ENCODE measurements at regions not wholly inside any gene's neighbourhood (a gene's known extent, or its start where the extent isn't known, plus 50 kb on each side); places are given as distances from the start of the nearest gene placed in this dataset.

DNA sequence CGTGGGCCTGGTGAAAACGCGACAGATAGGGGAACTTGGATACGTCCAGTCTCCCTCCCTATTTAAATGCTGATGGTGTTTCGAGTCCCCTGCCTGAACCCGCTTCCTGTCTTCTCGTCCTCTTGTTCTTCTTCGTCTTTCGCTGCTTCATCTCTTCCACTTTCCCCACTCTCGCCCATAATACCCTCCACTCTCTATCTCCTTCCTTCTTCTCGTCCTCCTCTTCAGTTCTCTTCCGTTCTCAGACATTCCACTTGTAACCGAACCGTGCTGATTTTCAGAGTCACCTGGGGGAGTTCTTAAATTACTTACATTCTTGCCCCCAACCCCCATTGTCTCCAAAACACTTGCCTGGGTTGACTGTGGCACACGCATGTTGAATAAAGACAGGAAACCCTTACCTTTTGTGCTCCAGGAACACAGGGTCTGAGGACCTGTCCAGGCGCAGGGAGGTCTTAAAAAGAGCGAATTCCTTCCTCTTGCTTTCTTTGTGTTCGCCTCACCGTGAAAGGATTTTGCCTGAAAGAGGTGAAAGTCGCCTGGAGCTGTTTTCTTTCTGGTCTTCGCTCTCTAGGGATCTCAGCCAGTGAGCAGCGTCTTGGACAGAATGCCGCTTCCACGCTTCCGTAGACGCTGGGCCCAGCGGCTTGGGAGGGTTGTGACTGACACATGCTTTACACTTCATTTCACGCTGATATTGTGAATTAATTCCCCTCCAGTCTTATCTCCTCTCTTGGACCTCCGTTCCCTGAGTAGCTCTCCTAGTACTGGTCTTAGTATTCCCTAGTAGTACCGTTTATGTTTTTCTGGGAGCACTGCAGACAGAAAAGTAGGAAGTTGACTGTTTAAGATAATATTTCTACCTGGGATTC is 184.0 kb downstream of the GPX5 start:
- DNase-seq = no peak

DNA sequence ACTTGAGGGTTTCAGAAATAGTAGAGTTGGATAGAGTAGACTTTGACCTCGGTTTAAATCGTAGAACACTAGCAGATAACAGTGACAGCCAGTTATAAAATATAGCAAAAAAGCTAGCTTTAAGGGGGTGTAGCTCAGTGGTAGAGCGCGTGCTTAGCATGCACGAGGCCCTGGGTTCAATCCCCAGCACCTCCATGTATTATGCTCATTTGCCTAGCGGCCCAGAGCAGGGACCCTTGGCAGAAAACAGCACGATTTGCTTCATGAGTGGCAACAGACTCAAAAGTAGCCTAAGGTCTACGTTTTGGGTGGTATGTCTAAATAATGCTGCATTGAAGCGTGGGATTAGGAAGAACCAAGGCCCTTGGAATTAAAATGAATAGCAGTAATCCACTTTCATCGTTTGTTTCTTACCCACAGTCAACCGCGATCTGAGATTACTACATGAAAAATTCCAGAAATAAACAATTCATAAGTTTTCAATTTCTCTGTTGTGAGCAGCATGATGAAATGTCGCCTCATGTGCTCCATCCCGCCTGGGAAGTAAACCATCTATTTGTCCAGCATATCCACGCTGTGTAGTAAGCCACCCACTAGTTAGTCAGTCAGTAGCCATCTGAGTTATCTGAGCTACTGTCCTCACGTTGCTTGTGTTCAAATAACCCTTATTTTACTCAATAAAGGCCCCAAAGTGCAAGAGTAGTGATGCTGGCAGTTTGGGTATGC is 184.9 kb downstream of the GPX5 start:
- DNase-seq = no peak

DNA sequence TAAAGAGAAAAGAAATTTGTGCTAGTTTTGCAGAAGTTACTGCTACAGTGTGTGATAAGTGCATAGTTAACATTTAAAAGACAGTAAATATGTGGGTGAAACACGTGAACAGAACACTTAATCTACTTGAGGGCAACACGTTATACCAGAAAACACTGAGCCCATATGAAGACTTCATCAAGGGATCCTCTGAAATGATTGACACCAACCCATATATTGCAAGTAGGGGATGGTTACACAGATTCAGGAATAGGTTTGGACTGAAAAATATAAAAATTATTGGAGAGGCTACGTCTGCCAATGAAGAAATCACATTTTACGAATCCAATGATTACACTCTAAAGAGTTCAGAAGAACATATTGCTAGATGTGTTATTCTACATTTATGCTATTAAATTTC is 185.6 kb downstream of the GPX5 start:
- no peak for DNase-seq

DNA sequence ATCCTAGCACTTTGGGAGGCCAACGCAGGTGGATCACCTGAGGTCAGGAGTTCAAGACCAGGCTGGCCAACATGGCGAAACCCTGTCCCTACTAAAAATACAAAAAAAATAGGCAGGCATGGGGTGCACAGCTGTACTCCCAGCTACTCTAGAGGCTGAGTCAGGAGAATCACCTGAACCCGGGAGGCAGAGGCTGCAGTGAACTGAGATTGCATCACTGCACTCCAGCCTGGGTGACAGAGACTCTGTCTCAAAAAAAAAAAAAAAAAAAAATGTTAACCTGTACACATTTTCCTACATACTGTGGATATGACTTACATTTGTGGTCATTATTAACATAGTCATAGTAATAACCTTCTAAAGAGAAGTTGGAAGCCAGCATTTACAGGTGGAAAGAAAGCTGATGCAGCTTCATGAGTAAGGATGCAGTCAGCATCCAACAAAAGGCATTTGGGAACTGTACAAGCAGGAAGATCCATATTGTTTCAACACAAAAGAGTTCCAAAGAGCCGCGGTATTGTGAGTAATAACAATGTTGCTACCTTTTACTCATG is 186.2 kb downstream of the GPX5 start:
- DNase-seq = no peak

DNA sequence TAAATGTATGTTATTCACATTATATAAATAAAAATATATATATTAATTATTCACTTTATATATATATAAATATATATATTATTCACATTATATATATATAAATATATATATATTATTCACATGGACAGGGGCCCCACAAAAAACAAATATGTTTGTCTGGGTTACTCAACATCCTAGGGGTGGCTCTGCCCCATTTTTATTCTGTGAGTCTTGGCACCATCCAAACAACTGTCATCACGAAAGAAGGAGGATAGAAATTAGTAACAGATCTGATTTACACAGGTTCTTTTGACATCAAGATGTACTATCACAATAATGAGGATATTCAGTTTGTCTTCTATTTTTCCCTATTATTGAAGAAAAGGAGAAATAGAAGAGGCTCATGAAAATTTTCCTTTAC is 187.3 kb downstream of the GPX5 start:
- no peak for DNase-seq

DNA sequence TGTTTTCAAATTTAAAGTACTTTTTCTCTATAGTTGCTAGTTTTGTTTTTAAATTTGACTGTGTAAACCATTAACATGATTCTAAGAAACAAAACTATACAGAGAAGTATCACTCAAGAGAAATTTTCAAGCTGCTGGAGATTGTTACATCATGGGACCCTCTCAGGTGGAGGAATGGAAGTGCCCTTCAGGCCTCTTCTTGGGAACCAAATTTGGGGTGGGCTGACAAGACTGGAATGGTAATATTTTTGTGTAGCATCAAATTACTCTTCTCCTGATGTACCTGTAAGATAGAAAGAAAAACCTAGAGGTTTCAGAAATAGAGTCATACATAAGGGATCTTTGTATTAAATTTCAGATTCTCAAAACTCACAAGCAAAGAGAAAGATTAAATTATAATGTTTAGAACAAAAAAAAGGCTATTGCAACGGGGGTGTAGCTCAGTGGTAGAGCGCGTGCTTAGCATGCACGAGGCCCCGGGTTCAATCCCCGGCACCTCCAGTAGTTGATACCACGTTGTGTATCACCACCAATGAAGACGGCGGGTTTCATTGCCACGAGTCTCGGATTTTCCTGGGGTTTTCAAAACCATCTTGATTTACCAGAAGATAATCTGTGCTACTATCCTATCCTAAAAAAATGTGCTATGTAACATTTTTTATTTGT is 193.7 kb downstream of the GPX5 start:
- no peak for DNase-seq

DNA sequence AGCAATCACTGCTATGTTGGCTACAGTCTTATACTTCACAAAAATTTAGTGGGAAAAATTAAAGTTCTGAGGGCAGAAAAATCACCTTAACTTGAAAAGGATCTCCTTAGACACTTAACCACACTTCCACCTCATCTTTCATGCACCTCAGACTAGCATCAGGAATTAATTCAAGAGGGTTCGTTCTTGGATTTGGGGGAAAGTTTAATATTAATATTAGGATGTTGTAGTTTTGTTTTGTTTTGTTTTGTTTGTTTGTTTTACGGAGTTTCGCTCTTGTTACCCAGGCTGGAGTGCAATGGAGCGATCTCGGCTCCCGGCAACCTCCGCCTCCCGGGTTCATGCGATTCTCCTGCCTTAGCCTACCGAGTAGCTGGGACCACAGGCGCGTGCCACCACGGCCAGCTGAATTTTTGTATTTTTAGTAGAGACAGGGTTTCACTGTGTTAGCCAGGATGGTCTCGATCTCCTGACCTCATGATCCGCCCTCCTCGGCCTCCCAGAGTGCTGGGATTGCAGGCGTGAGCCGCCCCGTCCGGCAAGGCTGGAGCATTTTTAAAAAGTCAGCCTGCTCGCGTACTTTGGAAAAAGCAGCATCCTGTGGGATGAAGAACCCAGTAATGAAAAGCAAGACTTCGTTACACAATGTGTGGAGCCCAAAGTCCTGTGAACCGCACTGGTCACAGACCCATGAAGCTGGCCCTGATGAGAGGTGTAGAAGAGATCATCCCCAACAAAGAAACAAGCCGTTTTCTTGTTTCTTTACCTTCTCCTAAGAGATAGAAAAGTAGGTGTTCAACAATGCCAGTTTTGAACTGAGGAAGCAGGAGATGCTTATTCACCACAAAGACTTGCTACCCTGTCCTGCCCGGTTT is 194.9 kb downstream of the GPX5 start:
- DNase-seq = no peak

DNA sequence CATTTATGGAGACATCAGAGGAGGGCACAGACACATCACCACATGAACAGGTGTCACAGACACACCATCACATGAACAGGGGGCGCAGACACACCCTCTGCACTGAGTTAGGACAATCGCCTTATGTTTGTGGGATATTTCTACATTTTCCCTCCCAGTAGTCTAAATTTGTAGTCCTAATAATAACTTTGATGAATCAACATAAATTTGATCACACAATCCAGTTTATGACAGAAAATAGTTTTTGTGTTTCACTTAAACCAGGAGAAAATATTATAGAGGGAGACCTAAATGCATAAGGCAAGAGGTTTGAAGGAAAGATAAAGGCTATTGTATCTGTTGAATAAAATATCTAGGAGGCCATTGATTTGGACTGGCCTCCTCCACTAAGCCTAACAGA is 195.7 kb downstream of the GPX5 start:
- DNase-seq = no peak

DNA sequence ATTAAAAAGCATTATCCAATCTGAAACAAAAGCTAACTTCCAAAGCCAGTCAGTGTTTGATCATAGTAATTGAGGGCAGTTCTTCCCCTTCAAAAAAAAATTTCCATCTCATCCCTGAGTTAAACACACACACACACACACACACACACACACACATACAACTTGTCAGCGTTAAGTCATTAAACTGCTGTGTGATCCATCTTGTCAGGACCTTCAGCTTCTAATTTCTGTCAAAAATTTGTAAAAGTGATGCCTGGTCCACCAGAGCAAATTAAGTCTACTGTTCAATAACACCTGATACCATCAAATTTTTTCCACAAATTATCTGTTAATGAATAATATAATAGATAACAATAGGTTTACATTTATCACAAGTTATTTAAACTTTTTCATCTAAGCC is 198.7 kb downstream of the GPX5 start:
- DNase-seq = no peak

DNA sequence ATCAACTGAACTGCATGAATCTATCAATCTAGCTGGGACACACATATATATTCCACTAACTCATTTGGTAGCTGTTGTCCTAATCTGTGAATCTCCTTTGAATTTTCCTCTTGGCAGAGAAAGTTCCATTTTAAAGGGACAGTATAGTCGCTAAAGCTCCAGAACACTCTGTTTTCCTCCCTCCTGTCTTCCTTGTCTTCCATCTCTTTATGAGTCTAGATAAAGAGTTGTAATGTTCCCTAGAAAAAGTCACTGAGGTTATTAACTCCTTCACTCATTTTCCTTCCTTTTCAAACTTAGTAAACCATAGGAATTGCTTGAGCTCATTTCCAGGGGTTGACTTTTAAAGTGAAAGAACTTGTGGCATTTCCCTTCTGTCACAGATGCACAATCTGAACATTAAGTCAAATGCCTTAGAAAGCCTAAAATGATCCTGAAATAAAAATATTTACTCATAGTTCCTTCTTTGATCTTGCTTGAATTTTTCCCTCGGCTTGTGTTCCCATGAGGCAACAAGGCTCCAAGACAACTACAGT is 198.4 kb downstream of the TRIM27 start:
- no peak for DNase-seq

DNA sequence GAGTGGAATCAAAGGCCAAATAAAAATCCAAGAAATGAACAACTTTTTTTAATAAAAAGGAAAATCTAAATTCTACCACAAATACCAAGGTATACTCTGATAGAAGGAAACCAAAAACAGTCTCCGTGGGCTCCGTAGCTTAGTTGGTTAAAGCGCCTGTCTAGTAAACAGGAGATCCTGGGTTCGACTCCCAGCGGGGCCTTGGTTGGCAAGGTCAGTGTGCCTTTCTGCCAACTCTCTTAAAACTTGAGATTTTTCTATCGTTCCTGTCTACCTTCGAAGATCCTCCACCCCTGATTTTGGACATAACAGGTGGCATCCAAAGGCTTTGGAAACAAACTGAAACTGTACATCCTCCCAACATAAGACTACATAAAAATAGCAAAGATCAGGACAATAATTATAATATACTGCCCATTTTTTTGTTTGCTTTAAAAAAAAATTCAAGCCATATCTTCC is 197.9 kb downstream of the TRIM27 start:
- DNase-seq = no peak

DNA sequence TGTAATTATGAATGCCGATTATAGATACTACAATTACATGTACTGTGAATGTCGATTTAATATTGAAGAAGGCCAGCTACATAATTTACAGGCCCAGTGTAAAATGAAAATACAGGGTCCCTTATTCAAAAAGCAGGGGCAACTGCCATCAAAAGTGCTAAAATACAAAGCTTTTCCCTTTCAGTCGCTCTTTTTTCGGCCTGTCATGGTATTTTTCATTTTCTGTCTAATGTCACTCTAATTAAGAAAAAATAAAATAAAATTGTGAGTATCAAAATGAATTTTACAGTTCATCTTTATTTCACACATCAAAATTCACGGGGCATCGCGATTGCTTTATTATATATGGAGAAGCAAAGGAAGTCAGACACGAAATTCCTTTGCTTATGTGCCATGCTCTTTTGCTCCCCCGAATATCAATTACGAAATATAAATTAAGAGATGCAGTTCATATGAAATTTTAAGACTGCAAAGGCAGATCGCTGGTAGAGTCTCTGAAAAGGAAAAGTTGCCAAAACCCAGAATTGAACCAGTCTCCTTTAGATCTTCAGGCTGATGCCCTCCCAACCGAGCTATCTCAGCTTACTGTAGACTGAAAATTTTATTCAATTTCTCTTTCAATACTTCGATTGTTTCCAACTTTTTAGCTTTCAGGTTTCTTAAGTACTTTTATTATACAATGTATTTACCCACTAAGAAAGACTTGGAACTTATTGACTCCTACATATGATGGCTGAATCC is 197.0 kb downstream of the TRIM27 start:
- no peak for DNase-seq

DNA sequence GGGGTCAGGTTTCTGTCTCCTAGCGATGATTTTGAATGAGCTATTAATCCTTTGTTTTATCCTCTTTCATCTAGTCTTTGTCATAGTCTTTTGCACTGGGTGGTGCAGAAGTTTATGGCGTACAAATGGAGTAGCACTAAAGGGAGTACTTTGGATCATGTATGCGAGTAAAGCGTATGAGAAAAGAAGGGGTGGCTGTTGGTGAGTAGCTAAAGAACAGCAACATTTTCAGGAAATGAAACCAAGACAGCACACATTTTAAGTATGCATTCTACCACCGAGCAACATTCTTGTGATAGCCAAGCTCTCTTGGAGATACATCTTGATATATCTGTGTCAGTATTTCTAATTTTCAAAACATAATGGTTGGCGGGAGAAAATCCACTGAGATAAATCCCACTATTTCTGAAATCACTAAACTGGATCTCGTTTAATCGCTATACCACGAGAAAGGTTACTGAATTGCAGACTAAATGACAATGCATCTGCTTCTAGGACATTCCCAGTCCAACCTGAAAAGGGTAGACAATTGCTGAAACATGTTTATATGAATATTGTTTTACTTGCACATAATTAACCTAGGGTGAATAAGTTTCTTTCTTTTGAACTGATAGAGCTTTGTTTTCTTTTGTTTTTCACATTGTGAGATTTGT is 196.1 kb downstream of the TRIM27 start:
- no peak for DNase-seq

DNA sequence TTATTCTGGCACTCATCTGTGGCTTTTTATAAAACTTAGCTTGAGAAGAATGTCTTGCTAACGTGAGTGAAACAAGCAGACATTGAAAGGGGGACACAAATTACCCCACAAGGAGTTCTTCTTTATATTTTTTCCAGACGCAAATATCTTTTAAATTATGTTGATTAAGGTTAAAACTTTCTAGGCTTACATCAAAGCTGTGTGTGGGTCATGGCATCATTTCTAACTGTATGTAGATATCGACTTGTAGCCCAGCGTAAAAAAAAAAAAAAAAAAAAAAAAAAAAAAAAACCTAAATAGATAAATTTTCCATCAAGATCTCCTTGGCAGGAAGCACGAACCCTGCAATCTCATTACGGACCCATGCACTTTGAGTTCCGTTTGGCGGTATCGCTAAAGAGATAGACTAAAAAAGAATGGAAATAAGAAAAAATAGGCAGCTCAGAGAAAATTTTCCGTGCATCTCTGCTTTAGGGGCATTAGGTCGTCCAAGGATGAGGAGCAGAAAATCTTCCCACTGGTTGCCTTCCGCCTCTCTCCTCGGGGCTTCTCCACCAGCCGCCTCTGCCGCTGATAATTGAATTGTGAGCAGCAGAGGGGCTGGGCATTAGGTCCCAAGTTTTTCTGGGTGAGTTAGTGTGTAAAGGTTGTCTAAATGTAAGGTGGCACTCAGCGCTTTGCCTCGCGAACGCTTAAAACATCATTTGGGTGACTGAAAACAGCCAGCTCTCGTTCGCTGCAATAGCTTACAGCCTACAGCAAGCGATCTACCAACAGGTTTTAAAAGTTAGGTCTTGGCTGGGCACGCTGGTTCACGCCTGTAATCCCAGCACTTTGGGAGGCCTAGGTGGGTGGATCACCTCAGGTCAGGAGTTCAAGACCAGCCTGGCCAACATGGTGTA is 194.0 kb downstream of the TRIM27 start:
- DNase-seq = no peak

DNA sequence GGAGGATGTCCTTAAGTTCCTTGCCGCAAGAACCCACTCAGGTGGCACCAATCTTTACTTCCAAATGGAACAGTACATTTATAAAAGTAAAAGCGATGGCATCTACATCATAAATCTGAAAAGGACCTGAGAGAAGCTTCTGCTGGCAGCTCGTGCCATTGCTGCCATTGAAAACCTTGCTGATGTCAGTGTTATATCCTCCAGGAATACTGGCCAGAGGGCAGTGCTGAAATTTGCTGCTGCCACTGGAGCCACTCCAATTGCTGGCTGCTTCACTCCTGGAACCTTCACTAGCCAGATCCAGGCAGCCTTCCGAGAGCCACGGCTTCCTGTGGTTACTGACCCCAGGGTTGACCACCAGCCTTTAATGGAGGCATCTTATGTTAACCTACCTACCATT is 191.7 kb downstream of the TRIM27 start:
- DNase-seq = no peak

DNA sequence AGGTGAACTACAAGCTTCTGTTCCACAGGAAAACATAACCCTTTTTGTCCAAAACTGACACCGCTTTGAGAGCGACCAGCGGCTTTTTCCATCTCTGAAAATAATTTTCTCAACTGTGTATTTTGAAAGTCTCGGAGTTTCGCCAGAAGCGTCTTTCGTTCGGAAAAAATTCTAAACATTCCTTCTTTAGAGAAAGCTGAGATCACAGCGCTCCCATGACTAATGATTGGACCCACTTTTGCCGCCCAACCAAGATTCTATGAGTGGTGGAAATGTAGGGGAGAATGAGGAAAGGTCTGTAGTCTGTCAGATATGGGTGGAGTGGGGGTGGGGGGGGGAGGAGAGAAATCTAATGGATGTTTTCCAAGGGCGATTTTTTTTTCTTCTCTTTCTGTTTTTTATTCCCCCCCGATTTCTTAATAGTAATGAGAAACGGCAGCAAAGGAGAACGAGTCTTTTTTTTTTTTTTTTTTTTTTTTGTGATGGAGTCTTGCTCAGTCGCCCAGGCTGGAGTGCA is 189.3 kb downstream of the TRIM27 start:
- DNase-seq = no peak

DNA sequence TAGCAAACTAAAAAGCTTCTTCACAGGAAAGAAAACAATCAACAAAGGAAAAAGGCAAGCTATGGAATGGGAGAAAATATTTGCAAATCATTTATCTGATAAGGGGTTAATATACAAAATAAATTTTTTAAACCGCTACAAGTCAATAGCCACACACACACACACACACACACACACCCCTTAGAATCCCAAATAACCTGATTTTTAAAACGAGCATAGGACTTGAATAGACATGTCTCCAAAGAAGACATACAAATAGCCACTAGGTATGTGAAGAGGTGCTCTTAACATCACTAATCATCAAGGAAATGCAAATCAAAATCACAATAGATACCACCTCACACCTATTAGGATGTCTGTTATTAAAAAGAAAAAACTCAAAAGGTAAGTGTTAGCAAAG is 187.7 kb downstream of the TRIM27 start:
- no peak for DNase-seq

DNA sequence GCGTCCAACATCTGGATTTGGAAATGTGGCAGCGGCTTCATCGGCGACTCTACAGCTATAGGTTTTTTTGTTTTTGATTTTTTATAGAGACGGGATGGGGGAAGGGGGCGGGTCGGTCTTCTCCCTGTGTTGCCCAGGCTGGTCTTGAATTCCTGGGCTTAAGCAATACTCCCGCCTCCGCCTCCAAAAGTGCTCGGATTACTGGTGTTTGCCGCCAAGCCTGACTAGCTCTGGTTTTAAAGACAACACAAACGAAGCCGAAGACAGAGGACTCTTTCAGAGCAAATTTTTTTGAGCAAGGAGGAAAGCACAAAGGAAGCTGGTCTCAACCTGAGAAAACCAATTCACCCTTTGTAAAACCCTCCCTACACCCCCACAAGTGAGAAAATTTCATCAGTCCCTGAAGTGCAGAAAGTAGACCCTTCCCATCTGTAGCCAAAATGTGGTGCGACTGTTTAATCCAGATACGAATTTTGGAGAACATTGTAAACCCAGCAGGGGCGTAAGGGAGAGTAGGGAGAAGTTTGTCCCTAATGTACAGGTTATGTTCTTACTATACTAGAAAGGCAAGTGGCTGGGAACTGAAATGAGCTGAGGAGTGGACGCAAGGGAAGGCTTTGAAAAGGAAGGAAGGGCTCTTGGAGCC is 185.9 kb downstream of the TRIM27 start:
- DNase-seq = no peak

DNA sequence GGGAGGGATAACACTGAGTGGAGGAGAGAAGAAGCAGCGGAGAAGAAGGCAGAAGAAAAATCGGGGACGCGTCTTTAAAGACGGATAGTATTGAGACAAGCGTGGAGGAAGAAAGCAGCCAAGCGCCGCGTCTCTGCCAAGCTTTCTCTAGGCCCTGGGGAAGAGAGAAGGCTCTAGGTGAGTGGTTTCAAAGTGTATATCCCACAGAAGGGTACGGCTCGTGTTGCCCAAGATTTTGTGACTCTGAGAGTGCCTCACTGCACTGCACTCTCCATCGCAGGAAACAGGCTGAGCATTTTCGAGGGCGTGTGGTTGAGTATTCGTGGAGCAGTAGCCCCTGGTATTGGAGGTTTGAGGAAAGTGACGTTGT is 185.4 kb downstream of the TRIM27 start:
- no peak for DNase-seq
